ENCODE measurements at regions not wholly inside any gene's neighbourhood (a gene's known extent, or its start where the extent isn't known, plus 50 kb on each side); places are given as distances from the start of the nearest gene placed in this dataset.

- TF ChIP-seq RAD21 (conservative IDR thresholded peaks at IDR 0.05) (no peak), TAF1 (IDR thresholded peaks at IDR 0.05; ENCODE audit: low read depth) (no peak), REST (IDR thresholded peaks at IDR 0.05; ENCODE audit: borderline replicate concordance) (no peak), CTCF (IDR thresholded peaks at IDR 0.05; ENCODE audit: poor library complexity, severe bottlenecking) (no peak), POLR2AphosphoS5 (IDR thresholded peaks at IDR 0.05) (no peak), SMC3 (conservative IDR thresholded peaks at IDR 0.05; ENCODE audit: poor library complexity) (no peak), EZH2 (IDR thresholded peaks at IDR 0.05; ENCODE audit: borderline replicate concordance, insufficient read depth, low read length, poor library complexity, severe bottlenecking) (no peak), MXI1 (conservative IDR thresholded peaks at IDR 0.05; ENCODE audit: poor library complexity, severe bottlenecking) (no peak), EP300 (conservative IDR thresholded peaks at IDR 0.05; ENCODE audit: poor library complexity, severe bottlenecking) (no peak)
Observed at GRCh38 chr3:23701716-23702597, 103.8 kb upstream of the UBE2E1 start.

GRCh38 chr3:23704298-23704697 is 101.5 kb upstream of the UBE2E1 start:
- no peak overlapping the region for H3K27ac ChIP-seq (ENCODE audit: low read length)
- no peaks in the 10 kb centered on the region for H3F3A ChIP-seq (ENCODE audit: insufficient read depth, low read length, poor library complexity, severe bottlenecking)
- no peaks in the 10 kb centered on the region for H3K9me3 ChIP-seq (ENCODE audit: low read length)
- no peaks in the 10 kb centered on the region for H3K9me2 ChIP-seq (ENCODE audit: insufficient read depth, low read length)
- H3K4me2 ChIP-seq (ENCODE audit: low read length): no peak overlapping the region
- H2AFZ ChIP-seq (ENCODE audit: low read depth, low read length): no peak overlapping the region
- no peak for TF ChIP-seq MXI1 (conservative IDR thresholded peaks at IDR 0.05; ENCODE audit: poor library complexity, severe bottlenecking)
- no peak for TF ChIP-seq SMC3 (conservative IDR thresholded peaks at IDR 0.05; ENCODE audit: poor library complexity)
- no peak for TF ChIP-seq RAD21 (conservative IDR thresholded peaks at IDR 0.05)
- TF ChIP-seq TAF1 (IDR thresholded peaks at IDR 0.05; ENCODE audit: low read depth): no peak
- no peak for TF ChIP-seq EP300 (conservative IDR thresholded peaks at IDR 0.05; ENCODE audit: poor library complexity, severe bottlenecking)
- TF ChIP-seq EZH2 (IDR thresholded peaks at IDR 0.05; ENCODE audit: borderline replicate concordance, insufficient read depth, low read length, poor library complexity, severe bottlenecking): no peak
- TF ChIP-seq POLR2AphosphoS5 (IDR thresholded peaks at IDR 0.05): no peak
- no peak for TF ChIP-seq CTCF (IDR thresholded peaks at IDR 0.05; ENCODE audit: poor library complexity, severe bottlenecking)
- no peak for TF ChIP-seq REST (IDR thresholded peaks at IDR 0.05; ENCODE audit: borderline replicate concordance)
- H3K9ac ChIP-seq (ENCODE audit: low read length): no peak overlapping the region
- H3K27me3 ChIP-seq (ENCODE audit: insufficient read depth, low read depth, low read length): no peaks in the 10 kb centered on the region
- no peaks in the 10 kb centered on the region for H3K79me2 ChIP-seq (replicated peaks; ENCODE audit: insufficient read depth, low read length)
- no peaks in the 10 kb centered on the region for H3K36me3 ChIP-seq (ENCODE audit: insufficient read depth, low read length)
- H3K4me3 ChIP-seq (ENCODE audit: low read length): no peak overlapping the region
- H4K20me1 ChIP-seq (ENCODE audit: insufficient read depth): no peaks in the 10 kb centered on the region

More at GRCh38 chr3:23701716-23702597, 103.8 kb upstream of the UBE2E1 start:
- Histone ChIP-seq H3K27me3 (ENCODE audit: insufficient read depth, low read depth, low read length) (no peaks in the 10 kb centered on the region), H4K20me1 (ENCODE audit: insufficient read depth) (no peaks in the 10 kb centered on the region), H2AFZ (ENCODE audit: low read depth, low read length) (no peak overlapping the region), H3K79me2 (replicated peaks; ENCODE audit: insufficient read depth, low read length) (no peaks in the 10 kb centered on the region), H3K9ac (ENCODE audit: low read length) (no peak overlapping the region), H3K9me2 (ENCODE audit: insufficient read depth, low read length) (no peaks in the 10 kb centered on the region), H3K9me3 (ENCODE audit: low read length) (no peaks in the 10 kb centered on the region), H3K4me2 (ENCODE audit: low read length) (no peak overlapping the region), H3F3A (ENCODE audit: insufficient read depth, low read length, poor library complexity, severe bottlenecking) (no peaks in the 10 kb centered on the region), H3K27ac (ENCODE audit: low read length) (no peak overlapping the region), H3K36me3 (ENCODE audit: insufficient read depth, low read length) (no peaks in the 10 kb centered on the region), H3K4me3 (ENCODE audit: low read length) (no peak overlapping the region)

Measured in neural cell (in vitro differentiated cells).